ENCODE measurements at regions not wholly inside any gene's neighbourhood (a gene's known extent, or its start where the extent isn't known, plus 50 kb on each side); places are given as distances from the start of the nearest gene placed in this dataset.

- H3K4me1 ChIP-seq (ENCODE audit: control insufficient read depth in 1 of 2, extremely low read depth in 1 of 2, insufficient read depth in 2 of 2, low read length in 2 of 2), result no peaks in the 10 kb centered on the region
- no peak overlapping the region for H3K4me3 Mint-ChIP-seq
- no peaks in the 10 kb centered on the region for H3K4me1 Mint-ChIP-seq
- no peak overlapping the region for H3K27ac ChIP-seq (ENCODE audit: low read length)
- no peaks in the 10 kb centered on the region for H3K36me3 ChIP-seq (ENCODE audit: control insufficient read depth in 2 of 2, extremely low read depth in 1 of 2, insufficient read depth in 1 of 2, low read length in 1 of 2)
- no peaks in the 10 kb centered on the region for H3K27me3 Mint-ChIP-seq
- H3K9me3 Mint-ChIP-seq, result peaks cover 3 to 14% (median 6%) of the 10 kb centered on the region in 3 donors
- no peak for DNase-seq
- no peaks in the 10 kb centered on the region for H3K36me3 Mint-ChIP-seq
- H3K27ac Mint-ChIP-seq, result no peak overlapping the region
- H3K4me3 ChIP-seq (ENCODE audit: control insufficient read depth in 1 of 2, extremely low read depth in 1 of 2, low read length in 1 of 2), result no peak overlapping the region
- WGBS (ENCODE audit: insufficient coverage), result 78% methylated on average over 3 of the region's 7 CpGs
- peaks cover 0 to 2% of the 10 kb centered on the region in 2 experiments for H3K27me3 ChIP-seq (replicated peaks in 1 of 2; ENCODE audit: control insufficient read depth in 2 of 2, extremely low read depth in 1 of 2, insufficient read depth in 2 of 2, low read length in 1 of 2)
- ChIA-PET POLR2A (no interaction called here), CTCF (no interaction called here)
- no peak for ATAC-seq (replicated peaks in 1 of 4)
- no peaks in the 10 kb centered on the region for H3K9me3 ChIP-seq
These were observed 438.8 kb downstream of the HTR7 start for GRCh38 chr10:90418869-90419652.

- no peak for ATAC-seq (replicated peaks in 1 of 4)
- Histone ChIP-seq H3K4me1 (ENCODE audit: control insufficient read depth in 1 of 2, extremely low read depth in 1 of 2, insufficient read depth in 2 of 2, low read length in 2 of 2) (no peaks in the 10 kb centered on the region), H3K36me3 (ENCODE audit: control insufficient read depth in 2 of 2, extremely low read depth in 1 of 2, insufficient read depth in 1 of 2, low read length in 1 of 2) (no peaks in the 10 kb centered on the region), H3K9me3 (no peaks in the 10 kb centered on the region), H3K27me3 (replicated peaks in 1 of 2; ENCODE audit: control insufficient read depth in 2 of 2, extremely low read depth in 1 of 2, insufficient read depth in 2 of 2, low read length in 1 of 2) (peaks cover 0 to 2% of the 10 kb centered on the region in 2 experiments), H3K4me3 (ENCODE audit: control insufficient read depth in 1 of 2, extremely low read depth in 1 of 2, low read length in 1 of 2) (no peak overlapping the region), H3K27ac (ENCODE audit: low read length) (no peak overlapping the region)
- H3K4me1 Mint-ChIP-seq, result no peaks in the 10 kb centered on the region
- ChIA-PET CTCF (no interaction called here), POLR2A (interaction anchor here in 1 of 2 donors (0.5 kb wide), 1 partner anchor 65 kb away, joined by 3 read pairs; no protein-coding TSS in a partner anchor)
- no peaks in the 10 kb centered on the region for H3K27me3 Mint-ChIP-seq
- H3K36me3 Mint-ChIP-seq, result no peaks in the 10 kb centered on the region
- WGBS (ENCODE audit: insufficient coverage), result no CpG with 5 or more reads among the region's 1 CpG
- no peak overlapping the region for H3K4me3 Mint-ChIP-seq
- DNase-seq, result no peak
- no peak overlapping the region for H3K27ac Mint-ChIP-seq
- H3K9me3 Mint-ChIP-seq, result peaks cover 3 to 14% (median 10%) of the 10 kb centered on the region in 3 donors
These were observed 437.1 kb downstream of the HTR7 start for GRCh38 chr10:90420637-90421318.

GRCh38 chr10:90421874-90422273 is 436.0 kb downstream of the HTR7 start:
- POLR2A ChIA-PET, result no interaction called here
- H3K4me3 Mint-ChIP-seq, result no peak overlapping the region
- no peak overlapping the region for H3K4me3 ChIP-seq (ENCODE audit: control insufficient read depth in 1 of 2, extremely low read depth in 1 of 2, low read length in 1 of 2)

DNA sequence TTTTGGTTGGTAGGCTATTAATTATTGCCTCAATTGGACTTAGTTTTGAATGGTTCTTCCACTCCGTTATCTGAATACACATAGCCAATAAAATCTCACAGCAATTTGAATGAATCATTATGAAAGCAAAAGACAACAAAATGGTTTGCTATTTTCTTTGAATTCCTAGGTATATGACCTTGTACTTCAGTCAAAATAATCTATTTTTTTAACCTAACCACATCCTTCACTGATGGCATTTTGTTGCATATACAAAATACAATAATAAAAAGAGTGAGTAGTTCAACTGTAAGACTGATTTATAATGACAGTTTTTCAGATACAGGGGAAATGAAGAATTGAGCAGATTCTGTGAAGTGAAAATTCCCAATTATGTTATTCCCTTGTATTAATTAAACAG is 433.1 kb downstream of the HTR7 start:
- H3K27me3 Mint-ChIP-seq, result peaks cover 0 to 6% of the 10 kb centered on the region in 2 donors
- peaks cover 9 to 21% (median 16%) of the 10 kb centered on the region in 3 donors for H3K9me3 Mint-ChIP-seq
- ATAC-seq (replicated peaks in 1 of 4), result no peak
- H3K4me1 ChIP-seq (ENCODE audit: control insufficient read depth in 1 of 2, extremely low read depth in 1 of 2, insufficient read depth in 2 of 2, low read length in 2 of 2), result no peaks in the 10 kb centered on the region
- H3K27me3 ChIP-seq (replicated peaks in 1 of 2; ENCODE audit: control insufficient read depth in 2 of 2, extremely low read depth in 1 of 2, insufficient read depth in 2 of 2, low read length in 1 of 2), result no peaks in the 10 kb centered on the region
- no peak overlapping the region for H3K27ac ChIP-seq (ENCODE audit: low read length)
- H3K4me1 Mint-ChIP-seq, result no peaks in the 10 kb centered on the region
- no peak overlapping the region for H3K4me3 ChIP-seq (ENCODE audit: control insufficient read depth in 1 of 2, extremely low read depth in 1 of 2, low read length in 1 of 2)
- no peaks in the 10 kb centered on the region for H3K9me3 ChIP-seq
- no CpG with 5 or more reads among the region's 1 CpG for WGBS (ENCODE audit: insufficient coverage)
- H3K27ac Mint-ChIP-seq, result no peak overlapping the region
- DNase-seq, result no peak
- POLR2A ChIA-PET, result no interaction called here
- H3K36me3 ChIP-seq (ENCODE audit: control insufficient read depth in 2 of 2, extremely low read depth in 1 of 2, insufficient read depth in 1 of 2, low read length in 1 of 2), result no peaks in the 10 kb centered on the region
- no peak overlapping the region for H3K4me3 Mint-ChIP-seq
- no peaks in the 10 kb centered on the region for H3K36me3 Mint-ChIP-seq
- CTCF ChIA-PET, result no interaction called here

More at GRCh38 chr10:90421874-90422273, 436.0 kb downstream of the HTR7 start:
- no peaks in the 10 kb centered on the region for H3K36me3 Mint-ChIP-seq
- no peaks in the 10 kb centered on the region for H3K36me3 ChIP-seq (ENCODE audit: control insufficient read depth in 2 of 2, extremely low read depth in 1 of 2, insufficient read depth in 1 of 2, low read length in 1 of 2)
- CTCF ChIA-PET, result no interaction called here
- H3K9me3 Mint-ChIP-seq, result peaks cover 9 to 21% (median 16%) of the 10 kb centered on the region in 3 donors
- H3K27me3 ChIP-seq (replicated peaks in 1 of 2; ENCODE audit: control insufficient read depth in 2 of 2, extremely low read depth in 1 of 2, insufficient read depth in 2 of 2, low read length in 1 of 2), result peaks cover 0 to 2% of the 10 kb centered on the region in 2 experiments
- DNase-seq (no peak), ATAC-seq (replicated peaks in 1 of 4) (no peak)
- no peak overlapping the region for H3K27ac Mint-ChIP-seq
- WGBS (ENCODE audit: insufficient coverage), result 100% methylated on average over 1 of the region's 2 CpGs
- no peaks in the 10 kb centered on the region for H3K4me1 ChIP-seq (ENCODE audit: control insufficient read depth in 1 of 2, extremely low read depth in 1 of 2, insufficient read depth in 2 of 2, low read length in 2 of 2)
- no peaks in the 10 kb centered on the region for H3K9me3 ChIP-seq
- H3K4me1 Mint-ChIP-seq, result no peaks in the 10 kb centered on the region
- H3K27me3 Mint-ChIP-seq, result peaks cover 0 to 6% of the 10 kb centered on the region in 2 donors
- no peak overlapping the region for H3K27ac ChIP-seq (ENCODE audit: low read length)

DNA sequence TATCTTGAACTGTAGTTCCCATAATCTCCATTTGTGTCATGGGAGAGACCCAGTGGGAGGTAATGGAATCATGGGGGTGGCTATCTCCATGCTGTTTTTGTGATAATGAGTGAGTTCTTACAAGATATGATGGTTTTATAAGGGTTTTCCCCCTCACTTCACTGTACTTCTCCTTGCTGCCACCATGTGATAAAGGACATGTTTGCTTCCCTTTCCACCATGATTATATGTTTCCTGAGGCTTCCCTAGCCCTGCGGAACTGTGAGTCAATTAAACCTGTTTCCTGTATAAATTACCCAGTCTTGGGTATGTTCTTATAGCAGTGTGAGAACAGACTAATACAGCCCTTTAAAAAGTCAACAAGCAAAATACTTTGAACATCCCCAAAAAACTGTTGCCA is 427.7 kb downstream of the HTR7 start:
- Histone ChIP-seq H3K4me1 (ENCODE audit: control insufficient read depth in 1 of 2, extremely low read depth in 1 of 2, insufficient read depth in 2 of 2, low read length in 2 of 2) (no peaks in the 10 kb centered on the region), H3K36me3 (ENCODE audit: control insufficient read depth in 2 of 2, extremely low read depth in 1 of 2, insufficient read depth in 1 of 2, low read length in 1 of 2) (no peaks in the 10 kb centered on the region), H3K4me3 (ENCODE audit: control insufficient read depth in 1 of 2, extremely low read depth in 1 of 2, low read length in 1 of 2) (no peak overlapping the region), H3K27me3 (replicated peaks in 1 of 2; ENCODE audit: control insufficient read depth in 2 of 2, extremely low read depth in 1 of 2, insufficient read depth in 2 of 2, low read length in 1 of 2) (no peaks in the 10 kb centered on the region), H3K9me3 (no peaks in the 10 kb centered on the region), H3K27ac (ENCODE audit: low read length) (no peak overlapping the region)
- Mint-ChIP-seq H3K27me3 (peaks cover 0 to 6% of the 10 kb centered on the region in 2 donors), H3K27ac (no peak overlapping the region), H3K36me3 (no peaks in the 10 kb centered on the region), H3K4me3 (no peak overlapping the region), H3K4me1 (no peaks in the 10 kb centered on the region), H3K9me3 (peaks cover 6 to 7% (median 6%) of the 10 kb centered on the region in 3 donors)
- ChIA-PET POLR2A (no interaction called here), CTCF (no interaction called here)
- no peak for DNase-seq
- no CpG with 5 or more reads among the region's 1 CpG for WGBS (ENCODE audit: insufficient coverage)
- no peak for ATAC-seq (replicated peaks in 1 of 4)

GRCh38 chr10:90432866-90433265 is 425.0 kb downstream of the HTR7 start:
- Histone ChIP-seq H3K27ac (ENCODE audit: low read length) (no peak overlapping the region), H3K4me3 (ENCODE audit: control insufficient read depth in 1 of 2, extremely low read depth in 1 of 2, low read length in 1 of 2) (no peak overlapping the region), H3K4me1 (ENCODE audit: control insufficient read depth in 1 of 2, extremely low read depth in 1 of 2, insufficient read depth in 2 of 2, low read length in 2 of 2) (no peaks in the 10 kb centered on the region), H3K36me3 (ENCODE audit: control insufficient read depth in 2 of 2, extremely low read depth in 1 of 2, insufficient read depth in 1 of 2, low read length in 1 of 2) (no peaks in the 10 kb centered on the region), H3K27me3 (replicated peaks in 1 of 2; ENCODE audit: control insufficient read depth in 2 of 2, extremely low read depth in 1 of 2, insufficient read depth in 2 of 2, low read length in 1 of 2) (no peaks in the 10 kb centered on the region), H3K9me3 (no peaks in the 10 kb centered on the region)
- H3K4me3 Mint-ChIP-seq, result no peak overlapping the region
- DNase-seq (no peak), ATAC-seq (replicated peaks in 1 of 4) (no peak)
- CTCF ChIA-PET, result interaction anchor here in 1 of 2 donors (0.7 kb wide), 1 partner anchor 506 kb away, joined by 5 read pairs; no protein-coding TSS in a partner anchor
- H3K36me3 Mint-ChIP-seq, result no peaks in the 10 kb centered on the region
- peaks cover 0 to 5% of the 10 kb centered on the region in 2 donors for H3K27me3 Mint-ChIP-seq
- H3K4me1 Mint-ChIP-seq, result no peaks in the 10 kb centered on the region
- no peak overlapping the region for H3K27ac Mint-ChIP-seq
- no peaks in the 10 kb centered on the region for H3K9me3 Mint-ChIP-seq
- POLR2A ChIA-PET, result no interaction called here

All from T-cell (primary cell).